HEK293 (cell line): ENCODE measurements at regions not wholly inside any gene's neighbourhood (a gene's known extent, or its start where the extent isn't known, plus 50 kb on each side); places are given as distances from the start of the nearest gene placed in this dataset.

Experiments used
- IKZF3 ChIP-seq: fragments of 450-650 bp; IDR thresholded peaks from 2 replicates; pipeline ENCODE4 v1.5.0; 2018; ENCODE audit warnings: missing biosample characterization, mild to moderate bottlenecking, missing genetic modification characterization, moderate library complexity
- TF ChIP-seq, protein P1 (sequence below): fragments of 450-650 bp; formaldehyde crosslinking; IDR thresholded peaks from 2 replicates; pipeline ENCODE4 v1.5.1; 2016; ENCODE audit warnings: missing biosample characterization, missing genetic modification characterization

DNA sequence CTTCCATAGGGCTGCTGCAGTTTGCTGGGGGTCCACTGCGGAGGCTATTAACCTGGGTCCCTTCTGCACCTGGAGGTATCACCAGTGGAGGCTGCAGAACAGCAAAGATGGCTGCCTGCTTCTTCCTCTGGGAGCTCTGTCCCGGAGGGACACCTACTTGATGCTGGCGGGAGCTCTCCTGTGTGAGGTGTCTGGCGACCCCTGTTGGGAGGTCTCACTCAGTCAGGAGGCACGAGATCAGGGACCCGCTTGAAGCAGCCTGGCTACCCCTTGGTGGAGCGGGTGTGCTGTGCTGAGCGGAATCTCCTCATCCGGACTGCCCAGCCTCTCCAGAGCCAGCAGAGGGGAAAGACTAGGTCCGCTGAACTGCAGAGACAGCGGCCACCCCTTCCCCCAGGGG, 56.0 kb upstream of the CTXND1 start:
- no peak for TF ChIP-seq IKZF3 (tag by site-specific recombination)
- TF ChIP-seq, protein P1, sequence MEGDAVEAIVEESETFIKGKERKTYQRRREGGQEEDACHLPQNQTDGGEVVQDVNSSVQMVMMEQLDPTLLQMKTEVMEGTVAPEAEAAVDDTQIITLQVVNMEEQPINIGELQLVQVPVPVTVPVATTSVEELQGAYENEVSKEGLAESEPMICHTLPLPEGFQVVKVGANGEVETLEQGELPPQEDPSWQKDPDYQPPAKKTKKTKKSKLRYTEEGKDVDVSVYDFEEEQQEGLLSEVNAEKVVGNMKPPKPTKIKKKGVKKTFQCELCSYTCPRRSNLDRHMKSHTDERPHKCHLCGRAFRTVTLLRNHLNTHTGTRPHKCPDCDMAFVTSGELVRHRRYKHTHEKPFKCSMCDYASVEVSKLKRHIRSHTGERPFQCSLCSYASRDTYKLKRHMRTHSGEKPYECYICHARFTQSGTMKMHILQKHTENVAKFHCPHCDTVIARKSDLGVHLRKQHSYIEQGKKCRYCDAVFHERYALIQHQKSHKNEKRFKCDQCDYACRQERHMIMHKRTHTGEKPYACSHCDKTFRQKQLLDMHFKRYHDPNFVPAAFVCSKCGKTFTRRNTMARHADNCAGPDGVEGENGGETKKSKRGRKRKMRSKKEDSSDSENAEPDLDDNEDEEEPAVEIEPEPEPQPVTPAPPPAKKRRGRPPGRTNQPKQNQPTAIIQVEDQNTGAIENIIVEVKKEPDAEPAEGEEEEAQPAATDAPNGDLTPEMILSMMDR (tag by site-specific recombination), result no peak
